HepG2 (cell line): ENCODE measurements at regions not wholly inside any gene's neighbourhood (a gene's known extent, or its start where the extent isn't known, plus 50 kb on each side); places are given as distances from the start of the nearest gene placed in this dataset.

Experiments
- ATAC-seq: fragments of 200-7000 bp; cut with Tn5 transposase; 3 replicates; pipeline ENCODE4 v1.9.1; 2020; ENCODE audit warnings: mild to moderate bottlenecking, moderate library complexity
- BruUV-seq: library from RNA; stranded (reverse); fragments of 400-500 nt; replicated peaks from 2 replicates; lab custom pipeline; 2021; lab: Mats Ljungman, UMichigan
- CTCF ChIA-PET: fragments of 300-600 bp; formaldehyde crosslinking; extraction: SDS; loops from one replicate; lab custom pipeline; 2021; ENCODE audit warnings: low total read pairs, inconsistent platforms, low intra/inter-chr PET ratio; lab: Yijun Ruan, JAX
- POLR2A ChIA-PET: fragments of 350-600 bp; sonication (Branson Sonifier 250); formaldehyde crosslinking; loops from one replicate; lab custom pipeline; 2020; ENCODE audit warnings: antibody characterized with exemption, inconsistent platforms; lab: Yijun Ruan, JAX
- DNase-seq: peaks from one replicate; pipeline ENCODE4 v3.0.0-alpha.2; 2015; ENCODE audit warnings: low spot score
- FAIRE-seq: peaks from 3 replicates; lab custom pipeline; 2011; peaks lifted over from hg19 to GRCh38; lab: Jason Lieb, UNC
- H2AFZ ChIP-seq: one replicate; pipeline ENCODE4 v1.6.1; 2011; ENCODE audit warnings: low read length, inconsistent platforms
- H3K27ac ChIP-seq: fragments of 300-600 bp; 3 replicates; pipeline ENCODE4 v1.8.0; 2011; ENCODE audit warnings: mixed run types, mild to moderate bottlenecking, mixed read lengths, low read length, inconsistent platforms; ENCODE audit not compliant: insufficient read depth; ENCODE audit errors: extremely low read length
- H3K27me3 ChIP-seq, 2 experiments: fragments of 200-600 bp in 1 of 2; 2 replicates in 1 of 2; 3 replicates in 1 of 2; pipeline versions ENCODE4 v1.6.0 to v1.8.0; 2011; ENCODE audit warnings: low read length in 2 of 2, mild to moderate bottlenecking in 2 of 2, moderate library complexity in 2 of 2, inconsistent platforms in 1 of 2; ENCODE audit not compliant: insufficient read depth in 2 of 2, control insufficient read depth in 1 of 2
- H3K36me3 ChIP-seq, 2 experiments: fragments of 200-600 bp in 1 of 2; replicated peaks in 1 of 2; 2 replicates in 1 of 2; 3 replicates in 1 of 2; pipeline versions ENCODE4 v1.5.1 to v1.8.0; 2011; ENCODE audit warnings: low read length in 2 of 2, inconsistent platforms in 1 of 2; ENCODE audit not compliant: insufficient read depth in 2 of 2, control insufficient read depth in 1 of 2
- H3K4me1 ChIP-seq: 2 replicates; pipeline ENCODE4 v1.5.1; 2012; ENCODE audit warnings: low read length, inconsistent platforms; ENCODE audit not compliant: insufficient read depth
- H3K4me2 ChIP-seq: 2 replicates; pipeline ENCODE4 v1.6.0; 2011; ENCODE audit warnings: low read depth, low read length, inconsistent platforms
- H3K4me3 ChIP-seq, 3 experiments: fragments of 200-600 bp in 1 of 3; sonication (generic), shearing (Covaris generic) in 1 of 3; replicated peaks in 1 of 3; 2 replicates each; pipeline ENCODE4 v1.5.1; 2011 to 2016; ENCODE audit warnings: low read length in 3 of 3, inconsistent platforms in 2 of 3, low read depth in 2 of 3, mild to moderate bottlenecking in 2 of 3, control low read depth in 1 of 3, mixed read lengths in 1 of 3; ENCODE audit not compliant: insufficient read depth in 1 of 3
- H3K79me2 ChIP-seq: one replicate; pipeline ENCODE4 v1.6.1; 2011; ENCODE audit warnings: low read length, inconsistent platforms; ENCODE audit not compliant: insufficient read depth
- H3K9ac ChIP-seq: 2 replicates; pipeline ENCODE4 v1.6.0; 2011; ENCODE audit warnings: mild to moderate bottlenecking, low read depth, low read length, inconsistent platforms; ENCODE audit not compliant: insufficient read depth
- H3K9me3 ChIP-seq: 2 replicates; pipeline ENCODE4 v1.5.1; 2012; ENCODE audit warnings: mild to moderate bottlenecking, low read length
- H4K20me1 ChIP-seq: 2 replicates; pipeline ENCODE4 v1.6.0; 2011; ENCODE audit warnings: inconsistent platforms, mild to moderate bottlenecking, low read length, moderate library complexity; ENCODE audit not compliant: insufficient read depth
- ATF7-NPFF ChIP-seq: sonication (generic); formaldehyde crosslinking; IDR thresholded peaks from 2 replicates; pipeline ENCODE4 v1.8.1; 2023; ENCODE audit warnings: mild to moderate bottlenecking, low read depth, missing genetic modification reagents, moderate library complexity
- CREB3 ChIP-seq: sonication (generic); formaldehyde crosslinking; IDR thresholded peaks from 2 replicates; pipeline ENCODE4 v1.5.0; 2020; ENCODE audit warnings: missing genetic modification reagents
- DBP ChIP-seq: sonication (generic); formaldehyde crosslinking; IDR thresholded peaks from 2 replicates; pipeline ENCODE4 v1.4.0; 2020; ENCODE audit warnings: missing genetic modification reagents; ENCODE audit errors: not compliant biosample characterization
- FLYWCH1 ChIP-seq: sonication (generic); formaldehyde crosslinking; IDR thresholded peaks from 2 replicates; pipeline ENCODE4 v1.8.1; 2023; ENCODE audit warnings: mild to moderate bottlenecking, missing genetic modification reagents
- MIER2 ChIP-seq: IDR thresholded peaks from 2 replicates; pipeline ENCODE4 v1.6.1; 2016; ENCODE audit warnings: missing biosample characterization, missing genetic modification reagents
- NFRKB ChIP-seq: fragments of 450-650 bp; IDR thresholded peaks from 2 replicates; pipeline ENCODE4 v1.6.1; 2017
- SALL2 ChIP-seq: sonication (generic); formaldehyde crosslinking; IDR thresholded peaks from 2 replicates; pipeline ENCODE4 v1.8.1; 2023; ENCODE audit warnings: mild to moderate bottlenecking, missing genetic modification reagents, inconsistent platforms
- SP5 ChIP-seq: IDR thresholded peaks from 2 replicates; pipeline ENCODE4 v1.6.1; 2016; ENCODE audit warnings: low read depth, borderline replicate concordance
- TCF7 ChIP-seq: sonication (generic); IDR thresholded peaks from 2 replicates; pipeline ENCODE4 v1.6.1; 2016; ENCODE audit warnings: antibody characterized with exemption, low read depth
- TERF1 ChIP-seq: sonication (generic); formaldehyde crosslinking; IDR thresholded peaks from 2 replicates; pipeline ENCODE4 v1.8.0; 2022; ENCODE audit warnings: mild to moderate bottlenecking, missing genetic modification reagents, moderate library complexity
- TFDP1 ChIP-seq: IDR thresholded peaks from 2 replicates; pipeline ENCODE4 v1.6.1; 2016; ENCODE audit warnings: missing compliant biosample characterization, missing genetic modification reagents, borderline replicate concordance
- THAP8 ChIP-seq: sonication (generic); formaldehyde crosslinking; IDR thresholded peaks from 2 replicates; pipeline ENCODE4 v1.5.1; 2020; ENCODE audit warnings: missing genetic modification reagents, mild to moderate bottlenecking, borderline replicate concordance
- TRIM22 ChIP-seq: fragments of 450-650 bp; IDR thresholded peaks from 2 replicates; pipeline ENCODE4 v1.6.1; 2017
- ZMYM4 ChIP-seq: sonication (generic); formaldehyde crosslinking; IDR thresholded peaks from 2 replicates; pipeline ENCODE4 v1.8.1; 2023; ENCODE audit warnings: mild to moderate bottlenecking, missing genetic modification reagents
- ZNF143 ChIP-seq: sonication (generic); formaldehyde crosslinking; IDR thresholded peaks from 2 replicates; pipeline ENCODE4 v1.4.0; 2020; ENCODE audit warnings: missing genetic modification reagents
- ZNF234 ChIP-seq: sonication (generic); formaldehyde crosslinking; conservative IDR thresholded peaks from 2 replicates; pipeline ENCODE4 v1.5.1; 2020; ENCODE audit warnings: mild to moderate bottlenecking, missing genetic modification reagents
- ZNF430 ChIP-seq: sonication (generic); formaldehyde crosslinking; IDR thresholded peaks from 2 replicates; pipeline ENCODE4 v1.9.0; 2021; ENCODE audit warnings: mild to moderate bottlenecking, missing genetic modification reagents
- ZNF468 ChIP-seq: sonication (generic); formaldehyde crosslinking; IDR thresholded peaks from 2 replicates; pipeline ENCODE4 v1.8.0; 2022; ENCODE audit warnings: mild to moderate bottlenecking, moderate library complexity, missing genetic modification reagents
- ZNF777 ChIP-seq: sonication (generic); formaldehyde crosslinking; IDR thresholded peaks from 2 replicates; pipeline ENCODE4 v1.4.0; 2020; ENCODE audit warnings: missing genetic modification reagents
- WGBS: methylation state at CpG from one replicate; pipeline ENCODE4 v1.1.6; 2017; ENCODE audit warnings: low lambda C conversion rate; 5-methylcytosine and 5-hydroxymethylcytosine counted together
- in situ Hi-C: cut with HindIII; loops from 2 replicates; pipeline ENCODE4 v1.10.0; 2017; ENCODE audit warnings: low pct_unique_long_range_greater_than_20kb; ENCODE audit not compliant: extremely low pct_ligation_motif_present
- intact Hi-C: fragments of 100-400 bp; cut with micrococcal nuclease; formaldehyde crosslinking; loops from one replicate; pipeline ENCODE4 v1.10.0; 2022; ENCODE audit not compliant: unreplicated experiment

GRCh38 chr10:130647341-130647740 is 511.1 kb downstream of the GLRX3 start:
- in situ Hi-C loops (no loop called here), intact Hi-C loops (no loop called here)
- FAIRE-seq (no peak), DNase-seq (no peak), ATAC-seq (no peak)
- Histone ChIP-seq H4K20me1 (no peaks in the 10 kb centered on the region), H3K9me3 (no peaks in the 10 kb centered on the region), H3K4me3 (no peak overlapping the region), H3K79me2 (no peaks in the 10 kb centered on the region), H3K4me2 (no peak overlapping the region), H3K27me3 (peaks cover 0 to 1% of the 10 kb centered on the region in 2 experiments; a peak in 1 of 5 replicates), H3K27ac (no peak overlapping the region), H3K9ac (no peak overlapping the region), H3K4me1 (no peaks in the 10 kb centered on the region), H2AFZ (no peak overlapping the region), H3K36me3 (no peaks in the 10 kb centered on the region)
- ChIA-PET CTCF (no interaction called here), POLR2A (no interaction called here)
- no TSS peak for BruUV-seq
- TF ChIP-seq ZNF430 (CRISPR knock-in tag) (no peak), SALL2 (CRISPR knock-in tag) (no peak), THAP8 (no peak), ZNF777 (CRISPR knock-in tag) (no peak), NFRKB (no peak), TERF1 (CRISPR knock-in tag) (no peak), TRIM22 (no peak), DBP (no peak), FLYWCH1 (CRISPR knock-in tag) (no peak), ZNF468 (no peak), TCF7 (no peak), TFDP1 (CRISPR knock-in tag) (no peak), ZNF143 (no peak), SP5 (CRISPR knock-in tag) (no peak), MIER2 (CRISPR knock-in tag) (no peak), ATF7-NPFF (CRISPR knock-in tag) (no peak), ZMYM4 (CRISPR knock-in tag) (no peak), CREB3 (CRISPR knock-in tag) (no peak), ZNF234 (CRISPR knock-in tag) (no peak)
- WGBS, result no CpG with 5 or more reads among the region's 6 CpGs
